ENCODE measurements at regions not wholly inside any gene's neighbourhood (a gene's known extent, or its start where the extent isn't known, plus 50 kb on each side); places are given as distances from the start of the nearest gene placed in this dataset.

- 41% methylated on average over 5 of the region's 6 CpGs for WGBS (ENCODE audit: insufficient coverage, low coverage, missing lambda C conversion rate)
- Histone ChIP-seq H2AFZ (ENCODE audit: low read depth, low read length) (no peak overlapping the region), H3K9me1 (ENCODE audit: control insufficient read depth, insufficient read depth, low read length) (no peaks in the 10 kb centered on the region), H3K4me2 (ENCODE audit: insufficient read depth, low read length) (no peak overlapping the region), H3K36me3 (ENCODE audit: control insufficient read depth, insufficient read depth, low read length) (no peaks in the 10 kb centered on the region), H3K9me3 (replicated peaks; ENCODE audit: control insufficient read depth, insufficient read depth, low read depth, low read length) (no peaks in the 10 kb centered on the region), H3K79me2 (ENCODE audit: control insufficient read depth, insufficient read depth, low read length) (no peaks in the 10 kb centered on the region), H3K4me1 (replicated peaks in 1 of 2; ENCODE audit: control insufficient read depth in 2 of 2, insufficient read depth in 2 of 2, low read length in 2 of 2) (no peaks in the 10 kb centered on the region), H3K9ac (ENCODE audit: insufficient read depth in 1 of 2, low read depth in 2 of 2, low read length in 2 of 2) (no peak overlapping the region), H3K27me3 (ENCODE audit: control insufficient read depth in 2 of 2, insufficient read depth in 2 of 2, low read length in 2 of 2) (no peaks in the 10 kb centered on the region), H3K27ac (ENCODE audit: extremely low read depth, low read depth, low read length) (no peak overlapping the region), H3K4me3 (no peak overlapping the region), H4K20me1 (replicated peaks; ENCODE audit: control insufficient read depth, insufficient read depth, low read length) (no peaks in the 10 kb centered on the region)
- BruUV-seq (replicated peaks), result no TSS peak
- DNase-seq (ENCODE audit: extremely low read depth in 1 of 4, low spot score in 3 of 4) (no peak), FAIRE-seq (peak; percentile 46), ATAC-seq (no peak)
- in situ Hi-C loops (cut with MboI), result no loop called here
- ChIA-PET CTCF (ENCODE audit: low intra/inter-chr PET ratio) (no interaction called here), POLR2A (no interaction called here)
- TF ChIP-seq TAL1 (IDR thresholded peaks at IDR 0.05) (no peak), CHD2 (IDR thresholded peaks at IDR 0.05; ENCODE audit: low read depth, low read length) (no peak), MEIS2 (IDR thresholded peaks at IDR 0.05; ENCODE audit: partially characterized antibody) (no peak), MCM2 (IDR thresholded peaks at IDR 0.05; ENCODE audit: low read depth) (no peak), HSF4 (CRISPR knock-in tag; IDR thresholded peaks at IDR 0.05; ENCODE audit: borderline replicate concordance) (no peak)
- intact Hi-C loops (cut with micrococcal nuclease), result no loop called here
Measured at GRCh38 chr14:34350903-34351302, 111.1 kb downstream of the SPTSSA start.

- no peak for DNase-seq (ENCODE audit: extremely low read depth in 1 of 4, low spot score in 3 of 4)
- no peaks in the 10 kb centered on the region for H4K20me1 ChIP-seq (replicated peaks; ENCODE audit: control insufficient read depth, insufficient read depth, low read length)
- BruUV-seq (replicated peaks), result no TSS peak
- H3K27ac ChIP-seq (ENCODE audit: extremely low read depth, low read depth, low read length), result no peak overlapping the region
- in situ Hi-C loops (cut with MboI), result loop anchor here (25.0 kb wide), 1 partner anchor 1064 kb away; the partner anchor contains the start of gene NFKBIA
- no peak for ATAC-seq
- POLR2A ChIA-PET, result interaction anchor here (0.6 kb wide), 1 partner anchor 10 kb away, joined by 3 read pairs; no protein-coding TSS in a partner anchor
- no peaks in the 10 kb centered on the region for H3K9me1 ChIP-seq (ENCODE audit: control insufficient read depth, insufficient read depth, low read length)
- no peaks in the 10 kb centered on the region for H3K4me1 ChIP-seq (replicated peaks in 1 of 2; ENCODE audit: control insufficient read depth in 2 of 2, insufficient read depth in 2 of 2, low read length in 2 of 2)
- CTCF ChIA-PET (ENCODE audit: low intra/inter-chr PET ratio), result no interaction called here
- H3K4me2 ChIP-seq (ENCODE audit: insufficient read depth, low read length), result no peak overlapping the region
- H2AFZ ChIP-seq (ENCODE audit: low read depth, low read length), result no peak overlapping the region
- TF ChIP-seq ZNF707 (CRISPR knock-in tag; conservative IDR thresholded peaks at IDR 0.05), result no peak
- peak in 1 of 2 experiments; percentile 60 for TF ChIP-seq NCOA2 (IDR thresholded peaks at IDR 0.05; ENCODE audit: partially characterized antibody in 2 of 2)
- no peaks in the 10 kb centered on the region for H3K79me2 ChIP-seq (ENCODE audit: control insufficient read depth, insufficient read depth, low read length)
- H3K27me3 ChIP-seq (ENCODE audit: control insufficient read depth in 2 of 2, insufficient read depth in 2 of 2, low read length in 2 of 2), result no peaks in the 10 kb centered on the region
- WGBS (ENCODE audit: insufficient coverage, low coverage, missing lambda C conversion rate), result 41% methylated on average over 4 of the region's 6 CpGs
- H3K9ac ChIP-seq (ENCODE audit: insufficient read depth in 1 of 2, low read depth in 2 of 2, low read length in 2 of 2), result no peak overlapping the region
- no peaks in the 10 kb centered on the region for H3K9me3 ChIP-seq (replicated peaks; ENCODE audit: control insufficient read depth, insufficient read depth, low read depth, low read length)
- intact Hi-C loops (cut with micrococcal nuclease), result no loop called here
- H3K4me3 ChIP-seq, result no peak overlapping the region
- H3K36me3 ChIP-seq (ENCODE audit: control insufficient read depth, insufficient read depth, low read length), result no peaks in the 10 kb centered on the region
- FAIRE-seq, result no peak
Measured at GRCh38 chr14:34348592-34348991, 113.4 kb downstream of the SPTSSA start.

Data from K562 (cell line).